ENCODE measurements at regions not wholly inside any gene's neighbourhood (a gene's known extent, or its start where the extent isn't known, plus 50 kb on each side); places are given as distances from the start of the nearest gene placed in this dataset.
"Not testable (repeated sequence)": the region's sequence is repeated elsewhere in the genome, so short reads cannot be mapped to it uniquely, and the experiment has no call there.

DNA sequence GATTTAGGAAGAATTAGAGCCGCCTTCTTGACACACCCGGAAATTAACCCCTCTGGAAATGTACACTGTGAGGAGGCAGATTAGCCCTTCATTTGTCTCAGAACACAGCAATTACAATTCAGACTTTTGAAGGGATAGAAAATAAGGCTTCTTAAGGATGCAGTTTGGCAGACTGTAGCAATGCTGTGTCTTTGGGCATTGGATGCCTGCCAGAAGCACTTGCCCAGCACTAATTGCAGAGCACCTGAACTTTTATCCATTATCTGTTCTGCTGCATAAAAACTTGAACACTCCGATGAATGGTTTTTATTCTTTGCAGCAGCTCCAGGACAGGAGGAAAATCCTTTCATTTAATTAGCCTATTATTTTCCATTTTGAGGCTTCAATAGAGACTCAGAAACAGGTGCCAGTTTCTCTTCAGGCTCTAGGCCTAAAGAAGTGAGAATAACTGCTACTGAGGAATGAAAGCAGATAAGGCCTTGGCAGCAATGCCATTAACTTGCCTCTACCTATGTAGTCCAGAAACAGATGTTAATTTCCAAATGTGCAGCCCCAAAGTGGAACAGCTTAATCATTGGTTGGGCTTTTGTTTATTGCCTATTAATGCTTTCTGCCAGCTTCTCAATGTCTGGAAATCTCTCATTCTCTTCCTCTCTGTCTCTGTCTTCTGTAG, 418.5 kb downstream of the NSUN3 start:
- H3K4me1 ChIP-seq (ENCODE audit: control insufficient read depth, insufficient read depth, low read length) = no peaks in the 10 kb centered on the region
- no peaks in the 10 kb centered on the region for H3K27me3 ChIP-seq (ENCODE audit: control insufficient read depth, insufficient read depth, low read length)
- H3K27ac ChIP-seq (ENCODE audit: low read length) = no peak overlapping the region
- no CpG with 5 or more reads among the region's 3 CpGs for WGBS (ENCODE audit: insufficient coverage, insufficient read length)
- H3K4me3 ChIP-seq (ENCODE audit: low read length) = no peak overlapping the region
- H3K36me3 ChIP-seq (ENCODE audit: control insufficient read depth, insufficient read depth, low read length) = no peaks in the 10 kb centered on the region
- no peaks in the 10 kb centered on the region for H3K9me3 ChIP-seq (ENCODE audit: control insufficient read depth, insufficient read depth, low read length)
- DNase-seq (ENCODE audit: low read depth, low spot score) = no peak

DNA sequence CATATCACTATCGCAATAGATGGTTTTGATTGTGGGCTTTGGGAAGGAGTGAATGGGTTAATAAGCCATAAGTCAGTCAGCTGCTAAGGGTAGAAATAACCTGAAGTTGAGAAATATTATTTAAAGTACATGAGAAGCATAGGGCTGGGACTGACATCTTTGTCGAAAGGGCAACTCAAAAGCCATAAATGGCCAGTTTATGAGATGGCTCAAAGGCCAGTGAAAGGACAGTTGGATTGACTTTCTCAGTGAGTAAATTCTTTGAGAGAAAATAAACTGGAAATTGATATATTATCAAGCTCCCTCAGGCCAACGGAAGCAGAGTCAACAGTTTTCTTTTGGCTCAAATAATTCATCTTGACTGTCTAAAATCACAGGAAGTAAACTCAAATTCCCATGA, 419.8 kb downstream of the NSUN3 start:
- Histone ChIP-seq H3K27ac (ENCODE audit: low read length) (no peak overlapping the region), H3K36me3 (ENCODE audit: control insufficient read depth, insufficient read depth, low read length) (no peaks in the 10 kb centered on the region), H3K9me3 (ENCODE audit: control insufficient read depth, insufficient read depth, low read length) (no peaks in the 10 kb centered on the region), H3K4me3 (ENCODE audit: low read length) (no peak overlapping the region), H3K4me1 (ENCODE audit: control insufficient read depth, insufficient read depth, low read length) (no peaks in the 10 kb centered on the region), H3K27me3 (ENCODE audit: control insufficient read depth, insufficient read depth, low read length) (no peaks in the 10 kb centered on the region)
- WGBS (ENCODE audit: insufficient coverage, insufficient read length) = no CpG with 5 or more reads among the region's 3 CpGs
- no peak for DNase-seq (ENCODE audit: low read depth, low spot score)

GRCh38 chr3:94483403-94483802, 420.5 kb downstream of the NSUN3 start:
- Histone ChIP-seq H3K4me3 (ENCODE audit: low read length) (no peak overlapping the region), H3K9me3 (ENCODE audit: control insufficient read depth, insufficient read depth, low read length) (no peaks in the 10 kb centered on the region), H3K27ac (ENCODE audit: low read length) (no peak overlapping the region), H3K36me3 (ENCODE audit: control insufficient read depth, insufficient read depth, low read length) (no peaks in the 10 kb centered on the region), H3K27me3 (ENCODE audit: control insufficient read depth, insufficient read depth, low read length) (no peaks in the 10 kb centered on the region), H3K4me1 (ENCODE audit: control insufficient read depth, insufficient read depth, low read length) (no peaks in the 10 kb centered on the region)
- WGBS (ENCODE audit: insufficient coverage, insufficient read length) = no CpG with 5 or more reads among the region's 2 CpGs
- DNase-seq (ENCODE audit: low read depth, low spot score) = no peak

DNA sequence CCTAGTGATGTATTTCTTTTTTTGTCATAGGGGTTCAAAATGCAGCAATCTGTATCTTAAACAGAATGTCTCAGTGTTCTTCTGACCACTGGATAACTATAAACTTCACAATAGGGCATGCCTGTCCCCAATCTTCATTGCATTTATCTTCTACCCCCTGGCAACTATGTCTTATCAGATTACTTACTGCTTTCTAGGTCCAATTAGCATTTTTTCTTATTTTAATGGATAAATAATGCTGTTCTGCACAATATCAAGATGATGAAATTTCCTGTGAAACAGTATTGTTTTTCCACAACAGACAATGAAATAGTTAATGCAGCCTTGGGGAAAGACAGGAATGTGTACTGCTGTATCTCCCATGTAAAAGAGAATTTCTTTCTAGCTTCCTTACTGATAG, 432.1 kb downstream of the NSUN3 start:
- DNase-seq (ENCODE audit: low read depth, low spot score) = no peak
- no peaks in the 10 kb centered on the region for H3K27me3 ChIP-seq (ENCODE audit: control insufficient read depth, insufficient read depth, low read length)
- H3K4me1 ChIP-seq (ENCODE audit: control insufficient read depth, insufficient read depth, low read length) = no peaks in the 10 kb centered on the region
- no peak overlapping the region for H3K4me3 ChIP-seq (ENCODE audit: low read length)
- H3K27ac ChIP-seq (ENCODE audit: low read length) = no peak overlapping the region
- H3K9me3 ChIP-seq (ENCODE audit: control insufficient read depth, insufficient read depth, low read length) = no peaks in the 10 kb centered on the region
- no peaks in the 10 kb centered on the region for H3K36me3 ChIP-seq (ENCODE audit: control insufficient read depth, insufficient read depth, low read length)

DNA sequence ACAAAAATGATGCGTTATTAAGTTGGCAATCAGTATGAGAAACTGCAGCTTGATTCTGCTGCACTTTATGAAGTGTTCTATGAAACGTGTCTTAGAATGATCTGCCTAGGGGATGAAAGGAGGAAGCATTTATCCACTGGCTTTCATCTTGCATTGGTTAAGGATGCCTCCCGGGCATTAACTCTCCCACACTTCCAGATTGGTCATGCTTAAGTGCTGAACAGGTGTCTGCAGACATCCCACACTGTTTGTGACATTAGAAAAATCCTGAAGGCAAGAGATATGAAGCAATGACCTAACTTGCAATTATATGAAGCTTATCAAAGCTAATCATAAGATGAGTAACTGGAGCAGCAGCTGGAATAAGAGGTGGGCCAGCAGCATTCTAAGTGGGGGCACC, 437.3 kb downstream of the NSUN3 start:
- Histone ChIP-seq H3K4me3 (ENCODE audit: low read length) (no peak overlapping the region), H3K27ac (ENCODE audit: low read length) (no peak overlapping the region), H3K4me1 (ENCODE audit: control insufficient read depth, insufficient read depth, low read length) (no peaks in the 10 kb centered on the region), H3K9me3 (ENCODE audit: control insufficient read depth, insufficient read depth, low read length) (no peaks in the 10 kb centered on the region; the same call in 1 of the 2 replicates), H3K36me3 (ENCODE audit: control insufficient read depth, insufficient read depth, low read length) (no peaks in the 10 kb centered on the region), H3K27me3 (ENCODE audit: control insufficient read depth, insufficient read depth, low read length) (no peaks in the 10 kb centered on the region)
- no CpG with 5 or more reads among the region's 3 CpGs for WGBS (ENCODE audit: insufficient coverage, insufficient read length)
- no peak for DNase-seq (ENCODE audit: low read depth, low spot score)

DNA sequence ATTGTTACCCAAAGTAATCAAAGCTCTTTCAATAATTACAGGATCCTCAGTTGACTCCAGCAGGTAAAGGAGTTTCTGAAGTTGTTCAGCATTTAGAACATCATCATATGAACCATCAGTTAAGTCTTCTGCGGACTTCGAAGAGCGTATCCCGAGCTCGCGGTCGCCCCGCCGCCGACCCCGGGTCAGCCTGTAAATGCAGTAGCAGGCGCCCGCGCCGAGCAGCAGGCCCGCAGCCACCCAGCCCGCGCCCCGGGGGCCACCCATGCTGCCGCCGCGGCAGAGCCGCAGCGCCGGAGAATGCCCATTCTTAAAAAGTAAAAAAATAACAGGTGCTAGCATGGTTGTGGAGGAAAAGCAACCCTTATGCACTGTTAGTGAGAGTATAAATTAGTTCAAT, 444.5 kb downstream of the NSUN3 start:
- not testable (repeated sequence) for H3K27ac ChIP-seq (ENCODE audit: low read length); DNase-seq (ENCODE audit: low read depth, low spot score); H3K36me3 ChIP-seq (ENCODE audit: control insufficient read depth, insufficient read depth, low read length); H3K27me3 ChIP-seq (ENCODE audit: control insufficient read depth, insufficient read depth, low read length); H3K9me3 ChIP-seq (ENCODE audit: control insufficient read depth, insufficient read depth, low read length); H3K4me1 ChIP-seq (ENCODE audit: control insufficient read depth, insufficient read depth, low read length); H3K4me3 ChIP-seq (ENCODE audit: low read length)
- WGBS (ENCODE audit: insufficient coverage, insufficient read length) = no CpG with 5 or more reads among the region's 25 CpGs

DNA sequence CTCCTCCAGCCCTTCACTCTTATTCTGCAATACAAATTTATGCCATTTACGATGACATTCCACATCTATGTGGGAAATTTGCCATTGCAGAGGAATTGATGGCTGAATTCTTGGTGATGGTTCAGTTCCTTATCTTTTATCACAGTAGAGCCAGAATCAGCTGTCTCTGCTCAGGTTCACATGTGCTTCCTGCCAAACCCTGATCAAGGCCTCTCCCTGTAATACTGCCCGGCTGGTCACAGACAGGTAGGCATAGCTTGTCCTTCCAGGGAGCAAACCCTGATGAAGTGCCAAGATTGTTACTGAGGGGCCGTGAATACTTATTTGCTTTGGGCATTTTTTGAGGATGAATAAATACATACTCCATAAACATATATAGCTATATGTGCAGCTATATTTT, 450.0 kb downstream of the NSUN3 start:
- H3K27me3 ChIP-seq (ENCODE audit: control insufficient read depth, insufficient read depth, low read length) = no peaks in the 10 kb centered on the region
- no peaks in the 10 kb centered on the region for H3K9me3 ChIP-seq (ENCODE audit: control insufficient read depth, insufficient read depth, low read length)
- H3K36me3 ChIP-seq (ENCODE audit: control insufficient read depth, insufficient read depth, low read length) = no peaks in the 10 kb centered on the region
- H3K4me3 ChIP-seq (ENCODE audit: low read length) = no peak overlapping the region
- H3K4me1 ChIP-seq (ENCODE audit: control insufficient read depth, insufficient read depth, low read length) = no peaks in the 10 kb centered on the region
- no peak overlapping the region for H3K27ac ChIP-seq (ENCODE audit: low read length)
- WGBS (ENCODE audit: insufficient coverage, insufficient read length) = no CpG with 5 or more reads among the region's 3 CpGs
- DNase-seq (ENCODE audit: low read depth, low spot score) = no peak

- H3K4me1 ChIP-seq (ENCODE audit: control insufficient read depth, insufficient read depth, low read length) = no peaks in the 10 kb centered on the region
- no peaks in the 10 kb centered on the region for H3K9me3 ChIP-seq (ENCODE audit: control insufficient read depth, insufficient read depth, low read length)
- H3K36me3 ChIP-seq (ENCODE audit: control insufficient read depth, insufficient read depth, low read length) = no peaks in the 10 kb centered on the region
- H3K27ac ChIP-seq (ENCODE audit: low read length) = no peak overlapping the region
- no CpG with 5 or more reads among the region's 2 CpGs for WGBS (ENCODE audit: insufficient coverage, insufficient read length)
- H3K27me3 ChIP-seq (ENCODE audit: control insufficient read depth, insufficient read depth, low read length) = no peaks in the 10 kb centered on the region
- H3K4me3 ChIP-seq (ENCODE audit: low read length) = no peak overlapping the region
- no peak for DNase-seq (ENCODE audit: low read depth, low spot score)
These were observed 450.7 kb downstream of the NSUN3 start for GRCh38 chr3:94513600-94513999.

GRCh38 chr3:94515983-94516382, 453.1 kb downstream of the NSUN3 start:
- WGBS (ENCODE audit: insufficient coverage, insufficient read length) = no CpG with 5 or more reads among the region's 2 CpGs
- no peak for DNase-seq (ENCODE audit: low read depth, low spot score)
- Histone ChIP-seq H3K27ac (ENCODE audit: low read length) (no peak overlapping the region), H3K9me3 (ENCODE audit: control insufficient read depth, insufficient read depth, low read length) (no peaks in the 10 kb centered on the region), H3K4me1 (ENCODE audit: control insufficient read depth, insufficient read depth, low read length) (no peaks in the 10 kb centered on the region), H3K4me3 (ENCODE audit: low read length) (no peak overlapping the region), H3K36me3 (ENCODE audit: control insufficient read depth, insufficient read depth, low read length) (no peaks in the 10 kb centered on the region), H3K27me3 (ENCODE audit: control insufficient read depth, insufficient read depth, low read length) (no peaks in the 10 kb centered on the region)

- Histone ChIP-seq H3K9me3 (ENCODE audit: control insufficient read depth, insufficient read depth, low read length) (no peaks in the 10 kb centered on the region), H3K27me3 (ENCODE audit: control insufficient read depth, insufficient read depth, low read length) (no peaks in the 10 kb centered on the region), H3K27ac (ENCODE audit: low read length) (no peak overlapping the region), H3K4me3 (ENCODE audit: low read length) (no peak overlapping the region), H3K4me1 (ENCODE audit: control insufficient read depth, insufficient read depth, low read length) (no peaks in the 10 kb centered on the region), H3K36me3 (ENCODE audit: control insufficient read depth, insufficient read depth, low read length) (no peaks in the 10 kb centered on the region)
- WGBS (ENCODE audit: insufficient coverage, insufficient read length) = no CpG with 5 or more reads among the region's 1 CpG
- DNase-seq (ENCODE audit: low read depth, low spot score) = no peak
These were observed 457.5 kb downstream of the NSUN3 start for GRCh38 chr3:94520364-94520763.

DNA sequence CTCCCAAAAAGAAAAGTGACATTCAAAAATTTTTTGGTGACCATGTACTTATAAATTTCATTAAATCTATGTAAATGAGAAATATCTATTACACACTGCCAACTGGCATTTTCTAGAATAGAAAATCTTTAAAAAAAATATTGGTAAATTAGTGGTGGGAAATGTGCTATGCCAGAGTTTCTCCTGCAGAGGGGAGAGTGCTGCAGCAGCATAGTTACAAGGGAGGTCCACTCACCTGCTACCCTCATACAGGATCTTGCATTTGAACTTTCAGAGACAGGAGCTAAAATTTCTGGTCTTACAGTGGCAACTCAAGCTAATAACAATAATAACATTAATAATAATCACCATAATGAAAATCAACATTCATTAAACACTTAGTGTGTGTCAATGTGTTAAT, 459.6 kb downstream of the NSUN3 start:
- Histone ChIP-seq H3K27me3 (ENCODE audit: control insufficient read depth, insufficient read depth, low read length) (no peaks in the 10 kb centered on the region), H3K9me3 (ENCODE audit: control insufficient read depth, insufficient read depth, low read length) (no peaks in the 10 kb centered on the region), H3K4me3 (ENCODE audit: low read length) (no peak overlapping the region), H3K36me3 (ENCODE audit: control insufficient read depth, insufficient read depth, low read length) (no peaks in the 10 kb centered on the region), H3K4me1 (ENCODE audit: control insufficient read depth, insufficient read depth, low read length) (no peaks in the 10 kb centered on the region; the same call in 1 of the 2 replicates), H3K27ac (ENCODE audit: low read length) (no peak overlapping the region)
- DNase-seq (ENCODE audit: low read depth, low spot score) = no peak

All from iPS DF 6.9 (cell line).